ENCODE measurements at regions not wholly inside any gene's neighbourhood (a gene's known extent, or its start where the extent isn't known, plus 50 kb on each side); places are given as distances from the start of the nearest gene placed in this dataset.
A peak's percentile ranks its signal among the peaks of the same experiment; 100 is the strongest.

DNA sequence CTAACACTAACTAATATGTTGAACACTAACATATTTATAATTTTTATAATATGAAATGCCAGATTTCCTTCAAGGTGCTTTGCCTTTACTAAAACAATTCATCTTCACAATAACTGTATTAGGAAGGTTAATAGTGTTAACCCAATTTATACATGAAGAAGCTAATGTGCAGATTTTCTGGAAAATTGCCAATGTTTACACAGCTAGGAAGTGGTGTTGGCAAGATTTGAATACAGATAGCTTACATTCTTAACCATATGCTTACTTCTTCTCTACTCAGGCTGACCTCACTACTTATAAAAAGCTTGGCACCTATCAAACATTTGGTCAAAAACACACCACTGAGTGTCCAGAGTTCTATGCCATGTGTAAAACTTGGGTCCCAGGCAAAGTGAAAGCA is 445.4 kb upstream of the ITGA1 start:
- no peak for DNase-seq (ENCODE audit: low read depth)
- TF ChIP-seq, protein P1, sequence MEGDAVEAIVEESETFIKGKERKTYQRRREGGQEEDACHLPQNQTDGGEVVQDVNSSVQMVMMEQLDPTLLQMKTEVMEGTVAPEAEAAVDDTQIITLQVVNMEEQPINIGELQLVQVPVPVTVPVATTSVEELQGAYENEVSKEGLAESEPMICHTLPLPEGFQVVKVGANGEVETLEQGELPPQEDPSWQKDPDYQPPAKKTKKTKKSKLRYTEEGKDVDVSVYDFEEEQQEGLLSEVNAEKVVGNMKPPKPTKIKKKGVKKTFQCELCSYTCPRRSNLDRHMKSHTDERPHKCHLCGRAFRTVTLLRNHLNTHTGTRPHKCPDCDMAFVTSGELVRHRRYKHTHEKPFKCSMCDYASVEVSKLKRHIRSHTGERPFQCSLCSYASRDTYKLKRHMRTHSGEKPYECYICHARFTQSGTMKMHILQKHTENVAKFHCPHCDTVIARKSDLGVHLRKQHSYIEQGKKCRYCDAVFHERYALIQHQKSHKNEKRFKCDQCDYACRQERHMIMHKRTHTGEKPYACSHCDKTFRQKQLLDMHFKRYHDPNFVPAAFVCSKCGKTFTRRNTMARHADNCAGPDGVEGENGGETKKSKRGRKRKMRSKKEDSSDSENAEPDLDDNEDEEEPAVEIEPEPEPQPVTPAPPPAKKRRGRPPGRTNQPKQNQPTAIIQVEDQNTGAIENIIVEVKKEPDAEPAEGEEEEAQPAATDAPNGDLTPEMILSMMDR (IDR thresholded peaks at IDR 0.05; ENCODE audit: insufficient read depth, low read depth, low read length, missing control alignments): no peak

DNA sequence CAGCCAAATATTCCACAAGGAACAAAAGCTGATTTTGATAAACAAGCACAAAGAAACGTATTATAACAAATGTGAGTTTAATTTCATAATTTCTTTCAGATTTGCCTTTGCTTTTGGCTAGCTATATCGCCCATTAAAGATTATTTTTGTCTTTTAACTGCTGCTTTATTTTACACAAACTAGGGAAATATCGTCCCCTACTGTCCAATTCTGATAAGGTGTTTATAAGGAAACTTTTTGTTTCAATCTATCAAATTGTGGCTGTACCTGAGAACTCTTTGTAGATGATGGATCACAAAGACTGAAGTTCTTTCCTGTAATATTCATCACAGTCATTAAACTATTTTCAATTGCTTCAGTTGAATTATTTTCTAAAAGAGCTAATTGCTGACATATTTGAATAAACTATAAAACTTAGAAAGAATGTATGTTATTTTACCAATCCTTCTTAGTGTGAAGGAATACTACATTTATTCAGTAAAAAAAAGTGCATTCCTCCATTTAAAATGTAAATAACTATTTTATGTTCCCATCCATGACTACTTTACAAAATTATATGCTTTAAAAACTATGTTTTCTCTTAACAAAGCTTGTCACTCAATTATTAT is 431.3 kb upstream of the ITGA1 start:
- TF ChIP-seq, protein P1 (IDR thresholded peaks at IDR 0.05; ENCODE audit: insufficient read depth, low read depth, low read length, missing control alignments): peak; percentile 42
- no peak overlapping the region for H3K4me3 ChIP-seq (ENCODE audit: low read depth, low read length)
- DNase-seq (ENCODE audit: low read depth): peak; percentile 1

More for the DNA sequence above, 445.4 kb upstream of the ITGA1 start:
- no peak overlapping the region for H3K4me3 ChIP-seq (ENCODE audit: low read depth, low read length)

DNA sequence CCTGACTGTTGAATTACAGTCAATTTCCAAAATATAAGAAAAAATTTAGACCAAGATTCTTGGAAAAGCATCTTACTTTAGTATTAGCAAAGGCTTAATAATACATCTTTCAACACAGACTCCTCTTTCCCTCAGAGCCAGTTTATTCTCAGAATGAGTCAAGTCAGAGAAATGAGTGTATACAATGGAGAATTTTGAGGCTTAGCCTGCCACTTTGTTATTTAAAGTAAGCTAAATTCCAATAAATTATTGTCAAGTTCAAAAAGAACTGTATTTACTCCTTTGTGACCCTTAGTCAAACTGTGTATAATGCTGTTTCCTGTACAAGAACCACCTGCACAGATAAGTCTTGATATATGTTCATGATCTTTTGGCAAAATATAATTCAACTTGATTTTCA is 428.5 kb upstream of the ITGA1 start:
- DNase-seq (ENCODE audit: low read depth): no peak
- no peak overlapping the region for H3K4me3 ChIP-seq (ENCODE audit: low read depth, low read length)
- TF ChIP-seq, protein P1 (IDR thresholded peaks at IDR 0.05; ENCODE audit: insufficient read depth, low read depth, low read length, missing control alignments): no peak

DNA sequence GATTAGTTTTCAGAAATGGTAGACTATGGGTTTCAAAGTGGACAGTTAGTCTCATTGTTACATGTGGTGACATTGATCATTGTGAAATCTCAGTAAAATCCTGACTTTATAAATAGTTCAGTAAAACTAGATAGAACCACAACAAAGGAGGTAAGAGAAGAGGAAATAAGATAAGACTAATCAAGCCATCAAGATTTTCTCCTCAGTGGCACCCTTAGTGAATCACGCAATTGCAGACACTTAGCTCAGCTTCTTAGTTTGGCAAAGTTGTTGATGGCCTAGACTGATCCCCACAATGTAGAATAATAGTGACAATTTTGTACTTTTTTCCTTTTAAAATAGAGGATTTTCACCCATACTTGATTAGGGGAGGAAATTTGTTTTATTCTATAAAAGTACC is 426.7 kb upstream of the ITGA1 start:
- no peak for DNase-seq (ENCODE audit: low read depth)
- TF ChIP-seq, protein P1 (IDR thresholded peaks at IDR 0.05; ENCODE audit: insufficient read depth, low read depth, low read length, missing control alignments): no peak
- H3K4me3 ChIP-seq (ENCODE audit: low read depth, low read length): no peak overlapping the region

DNA sequence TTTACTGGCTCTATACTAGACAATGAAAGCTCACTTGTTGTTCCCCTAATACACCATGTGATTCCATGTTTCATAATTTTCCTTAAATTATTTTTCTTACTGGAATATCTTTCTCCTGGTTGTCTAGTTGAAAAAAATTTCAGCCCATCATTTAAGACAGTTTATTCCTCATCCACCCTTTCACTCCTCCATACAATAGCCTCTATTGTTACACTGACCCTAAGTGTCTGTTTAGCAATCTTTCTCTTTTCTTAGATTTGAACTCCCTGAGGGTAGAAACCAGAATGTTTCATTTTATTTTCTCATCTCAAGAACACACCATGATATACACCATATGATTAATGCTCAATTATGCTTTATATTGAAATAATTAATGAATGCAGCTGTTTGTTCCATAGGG is 413.4 kb upstream of the ITGA1 start:
- DNase-seq (ENCODE audit: low read depth): no peak
- TF ChIP-seq, protein P1 (IDR thresholded peaks at IDR 0.05; ENCODE audit: insufficient read depth, low read depth, low read length, missing control alignments): no peak
- no peak overlapping the region for H3K4me3 ChIP-seq (ENCODE audit: low read depth, low read length)

DNA sequence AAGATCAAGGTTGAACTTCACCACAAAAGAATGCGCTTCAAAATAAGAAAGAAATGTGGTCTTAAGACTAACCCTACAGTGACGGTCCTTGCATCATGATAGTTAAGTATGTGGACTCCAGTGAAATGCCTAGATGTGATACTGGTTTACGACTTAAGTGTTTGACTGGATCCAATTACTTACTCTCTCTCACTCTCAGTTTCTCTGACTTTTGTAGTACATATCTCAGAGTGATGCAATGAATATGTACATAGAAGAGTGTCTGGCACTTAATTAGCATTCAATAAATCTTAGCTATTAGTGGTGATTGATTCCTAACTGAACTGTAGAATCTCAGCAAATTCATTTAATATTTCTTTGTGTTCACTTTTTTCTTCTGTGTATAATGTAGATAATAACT is 411.7 kb upstream of the ITGA1 start:
- no peak for DNase-seq (ENCODE audit: low read depth)
- TF ChIP-seq, protein P1 (IDR thresholded peaks at IDR 0.05; ENCODE audit: insufficient read depth, low read depth, low read length, missing control alignments): no peak
- H3K4me3 ChIP-seq (ENCODE audit: low read depth, low read length): no peak overlapping the region

DNA sequence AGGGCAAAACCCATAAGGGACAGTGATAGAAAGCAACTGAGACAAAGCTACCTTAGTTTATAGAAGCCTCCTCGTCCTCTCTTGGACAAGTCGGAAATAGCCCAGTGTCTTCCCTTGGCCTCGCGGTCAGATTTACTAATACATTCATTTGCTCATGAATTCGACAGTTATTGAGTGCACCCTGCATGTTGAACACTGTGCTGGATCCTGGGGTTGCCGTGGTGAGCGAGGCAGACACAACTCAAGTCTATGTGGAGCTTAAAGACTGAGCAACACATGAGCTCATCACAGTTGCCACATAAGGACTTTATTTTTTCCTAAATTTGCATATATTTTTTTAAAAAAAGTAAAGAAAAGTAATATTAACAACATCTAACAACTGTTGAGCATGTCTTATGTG is 411.1 kb upstream of the ITGA1 start:
- no peak for DNase-seq (ENCODE audit: low read depth)
- TF ChIP-seq, protein P1 (IDR thresholded peaks at IDR 0.05; ENCODE audit: insufficient read depth, low read depth, low read length, missing control alignments): no peak
- H3K4me3 ChIP-seq (ENCODE audit: low read depth, low read length): no peak overlapping the region

Data from GM12865 (cell line).